CD8-positive, alpha-beta memory T cell (primary cell): ENCODE measurements at regions not wholly inside any gene's neighbourhood (a gene's known extent, or its start where the extent isn't known, plus 50 kb on each side); places are given as distances from the start of the nearest gene placed in this dataset.

Source experiments
- CTCF ChIA-PET: fragments of 350-600 bp; sonication (Branson Sonifier 250); formaldehyde crosslinking; loops from one replicate; lab custom pipeline; 2021; ENCODE audit warnings: antibody characterized with exemption; lab: Charles Lee
- POLR2A ChIA-PET: fragments of 350-600 bp; sonication (Branson Sonifier 250); formaldehyde crosslinking; loops from one replicate; lab custom pipeline; 2021; ENCODE audit warnings: antibody characterized with exemption; lab: Charles Lee
- DNase-seq, 5 donors: peaks; one replicate each; pipeline versions ENCODE4 v3.0.0 to v3.0.0-alpha.2; 2020 to 2022; ENCODE audit warnings: mixed read lengths in 1 of 5
- H3K27ac ChIP-seq: one replicate; pipeline ENCODE4 v1.7.0; 2013; ENCODE audit warnings: low read depth, mild to moderate bottlenecking, low read length, moderate library complexity
- H3K27me3 ChIP-seq: 2 replicates; pipeline ENCODE4 v1.7.0; 2013; ENCODE audit warnings: low read length, mild to moderate bottlenecking; ENCODE audit not compliant: insufficient read depth, poor library complexity, severe bottlenecking
- H3K36me3 ChIP-seq: 2 replicates; pipeline ENCODE4 v1.7.0; 2013; ENCODE audit warnings: mild to moderate bottlenecking, low read length, moderate library complexity; ENCODE audit not compliant: insufficient read depth
- H3K4me1 ChIP-seq: 2 replicates; pipeline ENCODE4 v1.7.0; 2013; ENCODE audit warnings: mild to moderate bottlenecking, low read length, moderate library complexity; ENCODE audit not compliant: insufficient read depth
- H3K4me3 ChIP-seq: 2 replicates; pipeline ENCODE4 v1.7.0; 2013; ENCODE audit warnings: mild to moderate bottlenecking, low read length
- H3K9me3 ChIP-seq: 2 replicates; pipeline ENCODE4 v1.7.0; 2013; ENCODE audit warnings: mild to moderate bottlenecking, low read length
- H3K27ac Mint-ChIP-seq, 8 donors: one replicate each; pipeline ENCODE4 v1.8.0; 2020 to 2021; ENCODE audit warnings: mixed read lengths in 8 of 8, mild to moderate bottlenecking in 6 of 8, inconsistent platforms in 3 of 8, moderate library complexity in 3 of 8
- H3K27me3 Mint-ChIP-seq, 2 donors: one replicate each; pipeline ENCODE4 v1.8.0; 2020 to 2021; ENCODE audit warnings: mixed read lengths in 2 of 2, mild to moderate bottlenecking in 1 of 2, moderate library complexity in 1 of 2
- H3K36me3 Mint-ChIP-seq, 3 donors: one replicate each; pipeline ENCODE4 v1.8.0; 2020 to 2021; ENCODE audit warnings: mixed read lengths in 3 of 3, inconsistent platforms in 1 of 3, mild to moderate bottlenecking in 1 of 3
- H3K4me1 Mint-ChIP-seq, 3 donors: one replicate each; pipeline ENCODE4 v1.8.0; 2020 to 2021; ENCODE audit warnings: mixed read lengths in 3 of 3, inconsistent platforms in 1 of 3, mild to moderate bottlenecking in 1 of 3
- H3K4me3 Mint-ChIP-seq, 7 donors: one replicate each; pipeline ENCODE4 v1.8.0; 2020 to 2021; ENCODE audit warnings: mixed read lengths in 7 of 7, mild to moderate bottlenecking in 6 of 7, moderate library complexity in 4 of 7, inconsistent platforms in 2 of 7
- H3K9me3 Mint-ChIP-seq, 5 donors: one replicate each; pipeline ENCODE4 v1.8.0; 2020 to 2022; ENCODE audit warnings: mixed read lengths in 5 of 5, mild to moderate bottlenecking in 3 of 5, moderate library complexity in 2 of 5, inconsistent platforms in 1 of 5

DNA sequence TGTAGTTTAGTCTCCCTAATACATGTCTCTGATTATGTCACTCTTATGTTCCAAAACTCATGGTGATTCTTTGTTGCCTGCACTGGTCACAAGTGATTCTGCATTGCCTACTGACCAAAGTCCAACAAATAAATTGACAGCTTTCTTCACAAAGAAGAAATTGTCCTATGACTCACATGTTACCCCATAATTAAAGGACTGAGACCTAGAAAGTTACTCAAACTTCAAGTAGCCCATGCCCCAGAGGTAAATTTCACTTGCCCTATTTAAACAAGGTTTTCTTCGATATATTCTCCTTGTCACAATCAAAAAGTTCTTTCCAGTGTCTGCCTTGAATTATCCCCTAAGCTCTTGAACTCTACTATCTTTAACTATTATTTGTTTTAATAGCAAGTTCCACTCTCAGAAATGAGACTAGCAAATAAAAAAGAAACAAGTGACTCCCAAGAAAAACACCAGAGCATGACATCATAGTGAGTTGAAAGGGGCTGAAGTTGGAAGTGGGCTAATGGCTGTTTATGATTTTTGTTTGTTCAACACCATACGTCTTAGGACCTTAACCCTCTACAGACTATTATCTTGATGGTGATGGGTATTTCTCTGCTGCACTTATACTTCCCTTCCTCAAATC lies 94.5 kb upstream of the BLID start:
- Histone ChIP-seq H3K27ac (no peak overlapping the region), H3K36me3 (no peaks in the 10 kb centered on the region), H3K4me1 (no peaks in the 10 kb centered on the region), H3K9me3 (no peaks in the 10 kb centered on the region), H3K4me3 (no peak overlapping the region), H3K27me3 (no peaks in the 10 kb centered on the region)
- peaks cover 4 to 9% of the 10 kb centered on the region in 2 donors for H3K27me3 Mint-ChIP-seq
- H3K36me3 Mint-ChIP-seq: no peaks in the 10 kb centered on the region
- H3K9me3 Mint-ChIP-seq: no peaks in the 10 kb centered on the region
- DNase-seq: no peak
- ChIA-PET POLR2A (no interaction called here), CTCF (no interaction called here)
- H3K4me3 Mint-ChIP-seq: no peak overlapping the region
- no peak overlapping the region for H3K27ac Mint-ChIP-seq
- H3K4me1 Mint-ChIP-seq: no peaks in the 10 kb centered on the region

DNA sequence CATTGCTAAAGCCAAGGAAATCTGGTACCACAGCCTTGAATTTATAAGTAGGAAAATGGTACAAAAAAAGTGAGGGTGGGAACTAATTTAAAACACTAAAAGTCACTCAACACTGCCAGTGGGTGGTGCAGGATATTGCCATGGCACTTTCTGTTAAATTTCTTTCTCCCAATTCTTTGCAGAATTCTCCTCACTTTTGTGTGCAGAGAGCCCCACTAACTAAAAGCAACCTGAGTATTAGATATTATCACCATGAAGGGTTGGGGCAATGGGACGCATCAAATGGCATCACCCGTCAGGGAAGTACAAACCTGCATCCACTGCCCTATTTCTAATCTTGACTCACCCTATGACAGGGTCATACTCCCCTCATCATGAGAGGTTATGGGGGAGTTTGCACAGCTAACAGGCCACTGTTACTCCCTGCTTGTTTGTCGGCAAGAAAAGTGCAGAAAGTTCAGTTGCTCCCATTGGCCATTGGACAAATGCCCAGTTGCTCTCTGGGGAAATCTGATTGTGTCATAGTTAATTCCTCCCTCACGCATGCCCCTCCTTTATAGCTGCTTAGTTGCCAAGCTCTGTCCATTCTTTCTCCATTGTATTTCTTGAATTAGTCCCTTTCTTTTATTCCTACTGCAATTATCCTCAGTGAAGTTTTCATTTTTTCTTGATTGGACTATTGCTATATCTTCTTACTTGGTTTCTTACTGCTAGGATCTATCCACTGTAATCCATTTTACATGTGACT lies 93.8 kb upstream of the BLID start:
- Histone ChIP-seq H3K9me3 (no peaks in the 10 kb centered on the region), H3K36me3 (no peaks in the 10 kb centered on the region), H3K27ac (no peak overlapping the region), H3K4me3 (no peak overlapping the region), H3K27me3 (no peaks in the 10 kb centered on the region), H3K4me1 (no peaks in the 10 kb centered on the region)
- Mint-ChIP-seq H3K27ac (no peak overlapping the region), H3K9me3 (no peaks in the 10 kb centered on the region), H3K4me1 (no peaks in the 10 kb centered on the region), H3K36me3 (no peaks in the 10 kb centered on the region), H3K4me3 (no peak overlapping the region), H3K27me3 (peaks cover 7 to 11% of the 10 kb centered on the region in 2 donors)
- DNase-seq: no peak
- CTCF ChIA-PET: no interaction called here
- POLR2A ChIA-PET: no interaction called here

DNA sequence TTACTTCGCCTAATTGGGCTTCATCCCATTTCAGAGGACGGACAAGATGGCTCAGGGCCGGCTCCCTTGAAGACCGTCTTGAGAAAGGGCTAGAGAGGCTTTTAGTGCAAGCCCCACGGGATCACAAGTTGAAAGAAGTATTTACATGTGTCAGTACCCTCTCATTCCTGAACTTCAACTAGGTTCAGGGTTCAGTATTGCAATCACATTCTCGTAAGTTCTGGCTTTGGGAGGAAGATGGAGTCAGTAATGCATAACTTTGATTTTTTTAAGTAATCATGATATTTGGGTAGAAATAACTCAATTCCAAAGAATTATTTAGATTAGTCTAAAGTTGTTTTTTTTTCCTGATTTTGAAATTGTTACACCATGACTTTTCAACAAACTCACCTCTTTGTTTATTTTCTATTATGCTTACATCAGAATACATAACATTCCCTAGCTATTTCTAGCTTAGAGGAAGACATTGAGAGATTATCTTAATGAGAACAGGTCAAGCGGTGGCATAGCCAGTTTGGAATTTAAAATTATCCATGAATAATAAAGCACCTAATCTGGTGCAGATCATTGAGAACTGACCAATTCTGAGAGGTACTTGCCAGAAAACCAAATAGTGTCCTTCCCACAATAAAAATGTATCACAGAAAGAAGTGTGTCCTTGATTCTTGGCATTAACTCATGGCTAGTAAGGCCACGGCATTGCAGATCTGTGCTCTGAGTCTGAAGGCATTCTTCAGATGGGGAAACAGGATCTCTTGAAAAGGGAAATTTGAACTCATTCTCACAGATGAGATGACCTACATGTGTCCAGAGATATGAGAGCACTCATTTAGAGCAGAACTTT lies 92.1 kb upstream of the BLID start:
- ChIA-PET CTCF (interaction anchor here (0.6 kb wide), 1 partner anchor 81 kb away, joined by 3 read pairs; no protein-coding TSS in a partner anchor), POLR2A (no interaction called here)
- Histone ChIP-seq H3K9me3 (no peaks in the 10 kb centered on the region), H3K27me3 (no peaks in the 10 kb centered on the region), H3K4me3 (no peak overlapping the region), H3K4me1 (no peaks in the 10 kb centered on the region), H3K36me3 (no peaks in the 10 kb centered on the region), H3K27ac (no peak overlapping the region)
- Mint-ChIP-seq H3K4me3 (no peak overlapping the region), H3K36me3 (no peaks in the 10 kb centered on the region), H3K4me1 (no peaks in the 10 kb centered on the region), H3K9me3 (no peaks in the 10 kb centered on the region), H3K27ac (no peak overlapping the region), H3K27me3 (peaks cover 13 to 17% of the 10 kb centered on the region in 2 donors)
- DNase-seq: no peak

DNA sequence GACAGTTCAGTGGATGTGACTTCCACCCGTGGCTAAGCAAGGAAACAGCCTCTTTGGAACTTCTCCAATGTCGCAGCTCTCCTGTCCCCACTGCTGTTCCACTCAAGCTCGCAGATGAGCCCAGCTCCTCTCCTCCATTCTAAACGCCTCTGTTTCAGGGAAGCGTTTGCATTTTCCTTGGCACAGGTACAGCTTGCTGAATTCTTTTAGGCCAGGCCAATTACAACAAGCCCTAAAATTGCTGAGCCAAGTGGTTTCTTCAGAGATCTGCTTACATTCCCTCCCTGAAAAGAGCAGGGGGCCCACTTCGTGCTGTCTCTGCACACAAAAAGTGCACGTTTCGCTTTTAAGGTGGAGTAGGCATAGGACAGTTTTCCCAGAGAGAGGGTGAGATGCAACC lies 91.5 kb upstream of the BLID start:
- Mint-ChIP-seq H3K36me3 (no peaks in the 10 kb centered on the region), H3K27me3 (peaks cover 15 to 21% of the 10 kb centered on the region in 2 donors), H3K4me3 (no peak overlapping the region), H3K4me1 (no peaks in the 10 kb centered on the region), H3K9me3 (no peaks in the 10 kb centered on the region), H3K27ac (no peak overlapping the region)
- H3K4me3 ChIP-seq: no peak overlapping the region
- H3K27me3 ChIP-seq: no peaks in the 10 kb centered on the region
- H3K9me3 ChIP-seq: no peaks in the 10 kb centered on the region
- POLR2A ChIA-PET: no interaction called here
- DNase-seq: no peak
- H3K36me3 ChIP-seq: no peaks in the 10 kb centered on the region
- CTCF ChIA-PET: interaction anchor here (0.6 kb wide), 1 partner anchor 80 kb away, joined by 3 read pairs; no protein-coding TSS in a partner anchor
- no peak overlapping the region for H3K27ac ChIP-seq
- H3K4me1 ChIP-seq: no peaks in the 10 kb centered on the region

DNA sequence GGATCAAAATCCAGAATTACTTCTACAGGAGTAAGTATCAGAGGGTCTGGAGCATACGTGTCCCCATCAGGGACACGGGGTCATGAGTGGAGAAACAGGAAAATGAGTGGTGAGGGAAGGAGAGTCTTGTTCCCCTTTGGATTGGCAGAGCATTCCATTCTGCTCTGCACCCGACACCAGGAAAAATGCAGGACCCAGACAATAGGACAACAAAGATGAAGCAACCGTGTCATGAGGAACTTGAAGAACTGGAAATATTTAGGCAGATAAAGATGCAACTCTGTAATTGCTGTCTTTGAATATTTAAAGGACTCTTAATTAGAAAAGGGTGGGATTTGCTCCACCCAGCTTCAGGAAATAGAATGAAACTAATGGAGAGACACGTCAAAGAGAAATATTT lies 89.0 kb upstream of the BLID start:
- H3K4me3 Mint-ChIP-seq: no peak overlapping the region
- Histone ChIP-seq H3K27me3 (no peaks in the 10 kb centered on the region), H3K27ac (no peak overlapping the region), H3K4me1 (no peaks in the 10 kb centered on the region), H3K9me3 (no peaks in the 10 kb centered on the region), H3K4me3 (no peak overlapping the region), H3K36me3 (no peaks in the 10 kb centered on the region)
- no peaks in the 10 kb centered on the region for H3K36me3 Mint-ChIP-seq
- no peak overlapping the region for H3K27ac Mint-ChIP-seq
- H3K4me1 Mint-ChIP-seq: no peaks in the 10 kb centered on the region
- ChIA-PET CTCF (no interaction called here), POLR2A (no interaction called here)
- H3K27me3 Mint-ChIP-seq: peaks cover 16 to 28% of the 10 kb centered on the region in 2 donors
- no peak for DNase-seq
- no peaks in the 10 kb centered on the region for H3K9me3 Mint-ChIP-seq

DNA sequence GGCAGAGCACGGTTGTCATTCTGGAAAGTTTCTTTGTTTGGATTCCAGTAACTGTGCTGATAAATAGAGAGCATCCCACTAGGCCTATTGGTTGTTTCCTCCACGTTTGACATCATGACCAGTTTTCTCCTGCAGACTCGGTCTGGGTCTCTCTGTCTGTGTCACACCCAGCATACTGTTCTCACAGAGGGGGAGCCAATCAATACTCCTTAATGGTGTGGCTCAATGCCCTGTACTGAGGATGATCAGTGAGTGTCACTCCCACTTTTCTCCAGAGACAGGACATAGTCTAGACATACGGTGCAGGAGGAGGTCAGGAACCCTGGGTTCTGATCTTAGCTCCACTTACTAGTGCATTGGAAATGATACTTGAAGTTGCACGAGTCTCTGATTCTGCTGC lies 88.2 kb upstream of the BLID start:
- Histone ChIP-seq H3K9me3 (no peaks in the 10 kb centered on the region), H3K36me3 (no peaks in the 10 kb centered on the region), H3K27ac (no peak overlapping the region), H3K4me1 (no peaks in the 10 kb centered on the region), H3K27me3 (no peaks in the 10 kb centered on the region), H3K4me3 (no peak overlapping the region)
- ChIA-PET POLR2A (no interaction called here), CTCF (no interaction called here)
- DNase-seq: no peak
- Mint-ChIP-seq H3K4me3 (no peak overlapping the region), H3K9me3 (no peaks in the 10 kb centered on the region), H3K27ac (no peak overlapping the region), H3K4me1 (no peaks in the 10 kb centered on the region), H3K27me3 (peaks cover 16 to 28% of the 10 kb centered on the region in 2 donors), H3K36me3 (no peaks in the 10 kb centered on the region)

DNA sequence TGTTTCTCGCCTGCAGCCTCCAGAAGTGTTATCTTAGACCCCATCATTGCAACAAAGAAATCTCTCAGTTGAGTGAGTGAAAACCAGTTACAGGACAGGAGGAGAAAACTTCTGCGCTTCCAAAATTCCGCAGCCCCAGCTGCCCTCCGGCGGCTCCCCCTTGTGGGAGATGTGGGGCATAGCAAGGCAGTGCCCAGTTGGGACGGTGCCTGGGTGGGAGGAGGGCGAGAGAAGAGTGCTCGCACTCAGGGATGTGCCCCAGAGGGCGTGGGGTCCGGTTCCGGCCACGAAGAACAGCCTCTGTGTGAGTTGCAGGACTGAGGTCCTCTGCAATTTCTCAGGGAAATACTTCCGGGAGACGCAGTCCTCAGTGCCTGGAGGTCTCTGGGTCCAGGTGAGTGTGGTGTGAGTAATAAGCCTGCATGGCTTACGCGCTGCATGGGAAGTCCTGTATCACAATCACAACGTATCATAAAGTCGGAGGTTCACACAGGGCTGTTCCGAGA lies 87.0 kb upstream of the BLID start:
- POLR2A ChIA-PET: no interaction called here
- Mint-ChIP-seq H3K9me3 (no peaks in the 10 kb centered on the region), H3K4me1 (no peaks in the 10 kb centered on the region)

More for the DNA sequence above, 87.0 kb upstream of the BLID start:
- H3K4me1 ChIP-seq: no peaks in the 10 kb centered on the region
- no peak overlapping the region for H3K27ac ChIP-seq
- peak in 1 of 5 donors; percentile 0 for DNase-seq
- H3K27ac Mint-ChIP-seq: no peak overlapping the region
- no peaks in the 10 kb centered on the region for H3K27me3 ChIP-seq
- CTCF ChIA-PET: no interaction called here
- peaks cover 14 to 28% of the 10 kb centered on the region in 2 donors for H3K27me3 Mint-ChIP-seq
- H3K4me3 ChIP-seq: no peak overlapping the region
- no peak overlapping the region for H3K4me3 Mint-ChIP-seq
- H3K36me3 ChIP-seq: no peaks in the 10 kb centered on the region
- no peaks in the 10 kb centered on the region for H3K9me3 ChIP-seq
- no peaks in the 10 kb centered on the region for H3K36me3 Mint-ChIP-seq
